ENCODE measurements at regions not wholly inside any gene's neighbourhood (a gene's known extent, or its start where the extent isn't known, plus 50 kb on each side); places are given as distances from the start of the nearest gene placed in this dataset.
"Not testable (repeated sequence)": the region's sequence is repeated elsewhere in the genome, so short reads cannot be mapped to it uniquely, and the experiment has no call there.

- POLR2A ChIA-PET = no interaction called here
- H3K27ac Mint-ChIP-seq = no peak overlapping the region
- ATAC-seq (ENCODE audit: low read depth) = no peak
- H3K9me3 Mint-ChIP-seq = no peaks in the 10 kb centered on the region
- no peaks in the 10 kb centered on the region for H3K27me3 Mint-ChIP-seq
- H3K4me3 Mint-ChIP-seq = no peak overlapping the region
- no peaks in the 10 kb centered on the region for H3K4me1 Mint-ChIP-seq
- no peak for DNase-seq
- no peaks in the 10 kb centered on the region for H3K36me3 Mint-ChIP-seq (ENCODE audit: low read depth)
- CTCF ChIA-PET = no interaction called here
- TF ChIP-seq CTCF (IDR thresholded peaks at IDR 0.05) = no peak
- intact Hi-C loops (cut with micrococcal nuclease) = no loop called here
Measured at GRCh38 chr13:80881495-80881894, 540.6 kb upstream of the SPRY2 start.

- intact Hi-C loops (cut with micrococcal nuclease) = no loop called here
- TF ChIP-seq CTCF (IDR thresholded peaks at IDR 0.05) = no peak
- ChIA-PET CTCF (no interaction called here), POLR2A (no interaction called here)
- Mint-ChIP-seq H3K27me3 (no peaks in the 10 kb centered on the region), H3K27ac (no peak overlapping the region), H3K9me3 (no peaks in the 10 kb centered on the region), H3K4me1 (no peaks in the 10 kb centered on the region), H3K36me3 (ENCODE audit: low read depth) (no peaks in the 10 kb centered on the region), H3K4me3 (no peak overlapping the region)
- DNase-seq (no peak), ATAC-seq (ENCODE audit: low read depth) (no peak)
Measured at GRCh38 chr13:80881034-80881433, 540.1 kb upstream of the SPRY2 start.

- no peak overlapping the region for H3K4me3 Mint-ChIP-seq
- H3K9me3 Mint-ChIP-seq = no peaks in the 10 kb centered on the region
- ChIA-PET POLR2A (no interaction called here), CTCF (no interaction called here)
- DNase-seq = no peak
- intact Hi-C loops (cut with micrococcal nuclease) = loop anchor here (10.0 kb wide), 1 partner anchor 533 kb away; the partner anchor contains the start of gene SPRY2
- H3K36me3 Mint-ChIP-seq (ENCODE audit: low read depth) = no peaks in the 10 kb centered on the region
- H3K27me3 Mint-ChIP-seq = no peaks in the 10 kb centered on the region
- no peak overlapping the region for H3K27ac Mint-ChIP-seq
- no peak for ATAC-seq (ENCODE audit: low read depth)
- peaks cover 3% of the 10 kb centered on the region for H3K4me1 Mint-ChIP-seq
- TF ChIP-seq CTCF (IDR thresholded peaks at IDR 0.05) = no peak
Measured at GRCh38 chr13:80877944-80878241, 537.0 kb upstream of the SPRY2 start.

GRCh38 chr13:80877209-80877943 lies 536.5 kb upstream of the SPRY2 start:
- Mint-ChIP-seq H3K4me3 (no peak overlapping the region), H3K27me3 (no peaks in the 10 kb centered on the region), H3K27ac (no peak overlapping the region), H3K9me3 (no peaks in the 10 kb centered on the region), H3K4me1 (peaks cover 3% of the 10 kb centered on the region), H3K36me3 (ENCODE audit: low read depth) (no peaks in the 10 kb centered on the region)
- ATAC-seq (ENCODE audit: low read depth) (no peak), DNase-seq (no peak)
- ChIA-PET CTCF (no interaction called here), POLR2A (no interaction called here)
- TF ChIP-seq CTCF (IDR thresholded peaks at IDR 0.05) = no peak
- intact Hi-C loops (cut with micrococcal nuclease) = loop anchor here (10.0 kb wide), 1 partner anchor 533 kb away; the partner anchor contains the start of gene SPRY2

- ChIA-PET POLR2A (no interaction called here), CTCF (no interaction called here)
- Mint-ChIP-seq H3K9me3 (no peaks in the 10 kb centered on the region), H3K4me1 (peaks cover 3% of the 10 kb centered on the region), H3K36me3 (ENCODE audit: low read depth) (no peaks in the 10 kb centered on the region), H3K27ac (no peak overlapping the region), H3K27me3 (no peaks in the 10 kb centered on the region), H3K4me3 (no peak overlapping the region)
- ATAC-seq (ENCODE audit: low read depth) = peak; percentile 50
- no peak for TF ChIP-seq CTCF (IDR thresholded peaks at IDR 0.05)
- intact Hi-C loops (cut with micrococcal nuclease) = loop anchor here (10.0 kb wide), 1 partner anchor 529 kb away; the partner anchor contains the start of gene SPRY2
- DNase-seq = no peak
Measured at GRCh38 chr13:80873589-80873988, 532.7 kb upstream of the SPRY2 start.

DNA sequence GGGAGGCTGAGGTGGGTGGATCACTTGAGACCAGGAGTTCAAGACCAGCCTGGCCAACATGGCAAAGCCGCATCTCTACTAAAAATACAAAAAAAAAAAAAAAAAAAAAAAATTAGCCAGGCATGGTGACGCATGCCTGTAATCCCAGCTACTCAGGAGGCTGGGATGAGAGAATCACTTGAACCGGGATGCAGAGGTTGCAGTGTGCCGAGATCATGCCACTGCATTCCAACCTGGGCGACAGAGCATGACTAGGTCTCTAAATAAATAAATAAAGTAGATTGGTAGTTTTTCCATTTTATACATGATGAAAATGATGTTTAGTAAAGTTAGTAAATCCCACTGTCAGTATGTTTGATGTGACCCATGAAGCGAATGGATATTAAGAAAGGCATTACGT lies 531.0 kb upstream of the SPRY2 start:
- DNase-seq; H3K4me3 Mint-ChIP-seq; POLR2A ChIA-PET; H3K27ac Mint-ChIP-seq; H3K27me3 Mint-ChIP-seq; H3K4me1 Mint-ChIP-seq; ATAC-seq (ENCODE audit: low read depth); H3K36me3 Mint-ChIP-seq (ENCODE audit: low read depth); H3K9me3 Mint-ChIP-seq; CTCF ChIA-PET: not testable (repeated sequence)
- intact Hi-C loops (cut with micrococcal nuclease) = loop anchor here (10.0 kb wide), 1 partner anchor 527 kb away; the partner anchor contains the start of gene SPRY2
